ENCODE measurements at regions not wholly inside any gene's neighbourhood (a gene's known extent, or its start where the extent isn't known, plus 50 kb on each side); places are given as distances from the start of the nearest gene placed in this dataset.

DNA sequence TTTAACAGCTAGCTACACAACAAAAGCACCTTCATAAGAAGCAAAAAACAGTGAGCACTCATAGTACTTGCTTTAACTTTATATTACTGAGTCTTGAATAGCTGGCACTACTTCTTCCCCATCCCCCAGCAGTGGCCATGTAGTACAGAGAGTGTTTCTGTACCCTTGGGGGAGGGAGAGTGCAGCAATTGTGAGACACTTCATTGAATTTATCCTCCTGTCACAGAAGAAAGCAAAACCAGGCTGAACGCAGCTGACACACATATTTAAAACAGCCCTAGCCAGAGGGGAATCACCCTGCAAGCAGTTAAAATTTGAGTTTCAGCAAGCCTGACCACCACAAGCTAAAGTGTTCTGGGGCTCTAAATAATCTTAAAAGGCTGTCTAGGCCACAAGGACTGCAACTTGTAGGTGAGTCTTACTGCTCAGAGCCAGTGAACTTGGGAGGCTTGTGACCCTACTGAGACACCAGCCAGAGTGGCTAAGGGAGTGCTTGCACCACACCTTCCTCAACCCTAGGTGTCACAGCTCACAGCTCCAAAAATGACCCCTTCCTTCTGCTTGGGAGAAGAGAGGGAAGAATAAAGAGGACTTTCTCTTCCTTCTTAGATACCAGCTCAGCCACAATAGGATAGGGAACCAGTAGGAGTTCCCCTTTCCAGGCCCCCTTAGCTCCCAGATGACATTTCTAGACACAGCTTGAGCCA, 97.7 kb upstream of the MEOX2 start:
- POLR2A ChIA-PET = no interaction called here
- no peaks in the 10 kb centered on the region for H3K9me3 ChIP-seq (ENCODE audit: control insufficient read depth, insufficient read depth, low read length)
- DNase-seq (ENCODE audit: low read depth, low spot score) = no peak
- H3K27me3 ChIP-seq (ENCODE audit: control insufficient read depth, insufficient read depth, low read length) = no peaks in the 10 kb centered on the region
- H3K4me3 ChIP-seq (ENCODE audit: low read depth, low read length) = no peak overlapping the region
- TF ChIP-seq CTCF (IDR thresholded peaks at IDR 0.05; ENCODE audit: low read depth, low read length) = no peak
- no peak overlapping the region for H3K27ac ChIP-seq (ENCODE audit: low read depth, low read length)
- CTCF ChIA-PET = interaction anchor here (0.8 kb wide), 1 partner anchor 63 kb away, joined by 4 read pairs; no protein-coding TSS in a partner anchor

- POLR2A ChIA-PET = no interaction called here
- CTCF ChIA-PET = no interaction called here
- no peak for DNase-seq (ENCODE audit: low read depth, low spot score)
- Histone ChIP-seq H3K9me3 (ENCODE audit: control insufficient read depth, insufficient read depth, low read length) (no peaks in the 10 kb centered on the region), H3K27ac (ENCODE audit: low read depth, low read length) (no peak overlapping the region), H3K4me3 (ENCODE audit: low read depth, low read length) (no peak overlapping the region), H3K27me3 (ENCODE audit: control insufficient read depth, insufficient read depth, low read length) (no peaks in the 10 kb centered on the region)
- TF ChIP-seq CTCF (IDR thresholded peaks at IDR 0.05; ENCODE audit: low read depth, low read length) = no peak
Observed at GRCh38 chr7:15782656-15783055, 96.2 kb upstream of the MEOX2 start.

DNA sequence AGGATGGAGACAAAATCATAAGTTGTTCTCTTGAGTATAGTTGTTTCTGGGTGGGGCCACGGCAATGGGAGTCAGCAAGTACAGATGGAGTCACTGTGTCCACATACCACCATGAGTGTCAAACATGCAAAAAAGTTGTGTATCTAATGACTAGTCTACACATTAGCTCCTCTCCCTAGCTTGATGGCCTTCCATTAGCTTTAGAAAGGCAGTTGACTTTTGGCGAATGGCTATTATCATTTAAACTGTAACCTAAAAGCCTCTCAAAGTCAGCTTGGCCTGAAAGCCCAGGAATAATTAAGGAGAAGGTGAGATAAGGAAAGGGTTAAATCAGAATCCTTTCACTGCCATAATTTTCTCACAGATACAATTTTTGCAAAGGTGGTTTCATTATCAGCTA, 95.5 kb upstream of the MEOX2 start:
- no peak for TF ChIP-seq CTCF (IDR thresholded peaks at IDR 0.05; ENCODE audit: low read depth, low read length)
- DNase-seq (ENCODE audit: low read depth, low spot score) = no peak
- Histone ChIP-seq H3K27me3 (ENCODE audit: control insufficient read depth, insufficient read depth, low read length) (no peaks in the 10 kb centered on the region), H3K27ac (ENCODE audit: low read depth, low read length) (no peak overlapping the region), H3K4me3 (ENCODE audit: low read depth, low read length) (no peak overlapping the region), H3K9me3 (ENCODE audit: control insufficient read depth, insufficient read depth, low read length) (no peaks in the 10 kb centered on the region)
- ChIA-PET POLR2A (no interaction called here), CTCF (no interaction called here)

- Histone ChIP-seq H3K27ac (ENCODE audit: low read depth, low read length) (no peak overlapping the region), H3K27me3 (ENCODE audit: control insufficient read depth, insufficient read depth, low read length) (no peaks in the 10 kb centered on the region), H3K4me3 (ENCODE audit: low read depth, low read length) (no peak overlapping the region), H3K9me3 (ENCODE audit: control insufficient read depth, insufficient read depth, low read length) (no peaks in the 10 kb centered on the region)
- no peak for TF ChIP-seq CTCF (IDR thresholded peaks at IDR 0.05; ENCODE audit: low read depth, low read length)
- POLR2A ChIA-PET = no interaction called here
- CTCF ChIA-PET = interaction anchor here (0.6 kb wide), 1 partner anchor 638 kb away, joined by 3 read pairs; no protein-coding TSS in a partner anchor
- no peak for DNase-seq (ENCODE audit: low read depth, low spot score)
Observed at GRCh38 chr7:15780271-15780670, 93.8 kb upstream of the MEOX2 start.

GRCh38 chr7:15778191-15778590, 91.7 kb upstream of the MEOX2 start:
- no peak for TF ChIP-seq CTCF (IDR thresholded peaks at IDR 0.05; ENCODE audit: low read depth, low read length)
- CTCF ChIA-PET = no interaction called here
- POLR2A ChIA-PET = no interaction called here

More at GRCh38 chr7:15778191-15778590, 91.7 kb upstream of the MEOX2 start:
- no peak for DNase-seq (ENCODE audit: low read depth, low spot score)
- H3K27me3 ChIP-seq (ENCODE audit: control insufficient read depth, insufficient read depth, low read length) = no peaks in the 10 kb centered on the region
- no peaks in the 10 kb centered on the region for H3K9me3 ChIP-seq (ENCODE audit: control insufficient read depth, insufficient read depth, low read length)
- H3K27ac ChIP-seq (ENCODE audit: low read depth, low read length) = no peak overlapping the region
- no peak overlapping the region for H3K4me3 ChIP-seq (ENCODE audit: low read depth, low read length)

All from AG04450 (cell line).